Lower lobe of right lung (tissue), 2 donors: ENCODE measurements at regions not wholly inside any gene's neighbourhood (a gene's known extent, or its start where the extent isn't known, plus 50 kb on each side); places are given as distances from the start of the nearest gene placed in this dataset.

Source experiments
- ATAC-seq, 2 donors: fragments of 200-7000 bp; cut with Tn5 transposase; one replicate each; pipeline ENCODE4 v1.9.1; 2020 to 2022; ENCODE audit warnings: mild to moderate bottlenecking in 2 of 2, moderate library complexity in 2 of 2
- DNase-seq: peaks from one replicate; pipeline ENCODE4 v3.0.0-alpha.2; 2020
- H3K27ac ChIP-seq: fragments of 200-600 bp; one replicate; pipeline ENCODE4 v1.8.0; 2022
- H3K27me3 ChIP-seq: fragments of 200-600 bp; one replicate; pipeline ENCODE4 v1.8.0; 2022; ENCODE audit warnings: low read depth
- H3K36me3 ChIP-seq: fragments of 200-600 bp; one replicate; pipeline ENCODE4 v1.8.0; 2022; ENCODE audit warnings: mild to moderate bottlenecking
- H3K4me1 ChIP-seq: fragments of 200-600 bp; one replicate; pipeline ENCODE4 v1.8.0; 2022
- H3K4me3 ChIP-seq: fragments of 200-600 bp; one replicate; pipeline ENCODE4 v1.8.0; 2022; ENCODE audit warnings: mild to moderate bottlenecking
- H3K9me3 ChIP-seq: fragments of 200-600 bp; one replicate; pipeline ENCODE4 v1.8.0; 2022
- CTCF ChIP-seq: fragments of 200-600 bp; IDR thresholded peaks from one replicate; pipeline ENCODE4 v1.8.0; 2022; ENCODE audit warnings: antibody characterized with exemption, mild to moderate bottlenecking
- intact Hi-C: fragments of 100-400 bp; cut with DNase I; formaldehyde crosslinking; loops from one replicate; pipeline ENCODE4 v1.11.0; 2022
- donor health status: DM: no; HTN: yes; CAD: no; lungs with severe emphysema.

- Histone ChIP-seq H3K4me3 (no peak overlapping the region), H3K4me1 (peaks cover 16% of the 10 kb centered on the region), H3K9me3 (no peaks in the 10 kb centered on the region), H3K36me3 (no peaks in the 10 kb centered on the region), H3K27me3 (no peaks in the 10 kb centered on the region), H3K27ac (no peak overlapping the region)
- TF ChIP-seq CTCF, result no peak
- no peak for ATAC-seq
- DNase-seq, result no peak
- intact Hi-C loops, result no loop called here
Observed at GRCh38 chr10:29738341-29738740, 103.6 kb upstream of the SVIL start.

- DNase-seq, result no peak
- no peak for ATAC-seq
- no peaks in the 10 kb centered on the region for H3K36me3 ChIP-seq
- H3K4me3 ChIP-seq, result peak overlapping the region; percentile 71
- peaks cover 16% of the 10 kb centered on the region for H3K4me1 ChIP-seq
- intact Hi-C loops, result no loop called here
- TF ChIP-seq CTCF, result no peak
- no peaks in the 10 kb centered on the region for H3K27me3 ChIP-seq
- no peaks in the 10 kb centered on the region for H3K9me3 ChIP-seq
- peak overlapping the region; percentile 98 for H3K27ac ChIP-seq
Observed at GRCh38 chr10:29737074-29737593, 102.4 kb upstream of the SVIL start.

- Histone ChIP-seq H3K9me3 (no peaks in the 10 kb centered on the region), H3K27me3 (no peaks in the 10 kb centered on the region), H3K4me1 (peaks cover 20% of the 10 kb centered on the region), H3K36me3 (no peaks in the 10 kb centered on the region), H3K4me3 (peak overlapping the region; percentile 71), H3K27ac (peak overlapping the region; percentile 98)
- DNase-seq (peak; percentile 83), ATAC-seq (peak; percentile 81 to 83)
- TF ChIP-seq CTCF, result no peak
- intact Hi-C loops, result no loop called here
Observed at GRCh38 chr10:29736366-29737073, 101.7 kb upstream of the SVIL start.

- DNase-seq (peak; percentile 92), ATAC-seq (peak; percentile 94 to 96)
- Histone ChIP-seq H3K4me1 (peaks cover 27% of the 10 kb centered on the region), H3K36me3 (no peaks in the 10 kb centered on the region), H3K9me3 (no peaks in the 10 kb centered on the region), H3K4me3 (peak overlapping the region; percentile 71), H3K27ac (peak overlapping the region; percentile 98), H3K27me3 (no peaks in the 10 kb centered on the region)
- intact Hi-C loops, result no loop called here
- peak; percentile 92 for TF ChIP-seq CTCF
Observed at GRCh38 chr10:29735628-29736365, 101.0 kb upstream of the SVIL start.

- Histone ChIP-seq H3K9me3 (no peaks in the 10 kb centered on the region), H3K27me3 (no peaks in the 10 kb centered on the region), H3K27ac (peak overlapping the region; percentile 98), H3K4me1 (peaks cover 34% of the 10 kb centered on the region), H3K4me3 (peak overlapping the region; percentile 71), H3K36me3 (no peaks in the 10 kb centered on the region)
- ATAC-seq, result peak; percentile 72 to 74
- peak; percentile 89 for DNase-seq
- intact Hi-C loops, result no loop called here
- TF ChIP-seq CTCF, result no peak
Observed at GRCh38 chr10:29734962-29735627, 100.3 kb upstream of the SVIL start.
